HepG2 (cell line): ENCODE measurements at regions not wholly inside any gene's neighbourhood (a gene's known extent, or its start where the extent isn't known, plus 50 kb on each side); places are given as distances from the start of the nearest gene placed in this dataset.

Experiments
- ATAC-seq: fragments of 200-7000 bp; cut with Tn5 transposase; 3 replicates; pipeline ENCODE4 v1.9.1; 2020; ENCODE audit warnings: mild to moderate bottlenecking, moderate library complexity
- BruUV-seq: library from RNA; stranded (reverse); fragments of 400-500 nt; replicated peaks from 2 replicates; lab custom pipeline; 2021; lab: Mats Ljungman, UMichigan
- CTCF ChIA-PET: fragments of 300-600 bp; formaldehyde crosslinking; extraction: SDS; loops from one replicate; lab custom pipeline; 2021; ENCODE audit warnings: low total read pairs, inconsistent platforms, low intra/inter-chr PET ratio; lab: Yijun Ruan, JAX
- POLR2A ChIA-PET: fragments of 350-600 bp; sonication (Branson Sonifier 250); formaldehyde crosslinking; loops from one replicate; lab custom pipeline; 2020; ENCODE audit warnings: antibody characterized with exemption, inconsistent platforms; lab: Yijun Ruan, JAX
- DNase-seq: peaks from one replicate; pipeline ENCODE4 v3.0.0-alpha.2; 2015; ENCODE audit warnings: low spot score
- FAIRE-seq: peaks from 3 replicates; lab custom pipeline; 2011; peaks lifted over from hg19 to GRCh38; lab: Jason Lieb, UNC
- H2AFZ ChIP-seq: one replicate; pipeline ENCODE4 v1.6.1; 2011; ENCODE audit warnings: low read length, inconsistent platforms
- H3K27ac ChIP-seq: fragments of 300-600 bp; 3 replicates; pipeline ENCODE4 v1.8.0; 2011; ENCODE audit warnings: mixed run types, mild to moderate bottlenecking, mixed read lengths, low read length, inconsistent platforms; ENCODE audit not compliant: insufficient read depth; ENCODE audit errors: extremely low read length
- H3K27me3 ChIP-seq, 2 experiments: fragments of 200-600 bp in 1 of 2; 2 replicates in 1 of 2; 3 replicates in 1 of 2; pipeline versions ENCODE4 v1.6.0 to v1.8.0; 2011; ENCODE audit warnings: low read length in 2 of 2, mild to moderate bottlenecking in 2 of 2, moderate library complexity in 2 of 2, inconsistent platforms in 1 of 2; ENCODE audit not compliant: insufficient read depth in 2 of 2, control insufficient read depth in 1 of 2
- H3K36me3 ChIP-seq, 2 experiments: fragments of 200-600 bp in 1 of 2; replicated peaks in 1 of 2; 2 replicates in 1 of 2; 3 replicates in 1 of 2; pipeline versions ENCODE4 v1.5.1 to v1.8.0; 2011; ENCODE audit warnings: low read length in 2 of 2, inconsistent platforms in 1 of 2; ENCODE audit not compliant: insufficient read depth in 2 of 2, control insufficient read depth in 1 of 2
- H3K4me1 ChIP-seq: 2 replicates; pipeline ENCODE4 v1.5.1; 2012; ENCODE audit warnings: low read length, inconsistent platforms; ENCODE audit not compliant: insufficient read depth
- H3K4me2 ChIP-seq: 2 replicates; pipeline ENCODE4 v1.6.0; 2011; ENCODE audit warnings: low read depth, low read length, inconsistent platforms
- H3K4me3 ChIP-seq, 3 experiments: fragments of 200-600 bp in 1 of 3; sonication (generic), shearing (Covaris generic) in 1 of 3; replicated peaks in 1 of 3; 2 replicates each; pipeline ENCODE4 v1.5.1; 2011 to 2016; ENCODE audit warnings: low read length in 3 of 3, inconsistent platforms in 2 of 3, low read depth in 2 of 3, mild to moderate bottlenecking in 2 of 3, control low read depth in 1 of 3, mixed read lengths in 1 of 3; ENCODE audit not compliant: insufficient read depth in 1 of 3
- H3K79me2 ChIP-seq: one replicate; pipeline ENCODE4 v1.6.1; 2011; ENCODE audit warnings: low read length, inconsistent platforms; ENCODE audit not compliant: insufficient read depth
- H3K9ac ChIP-seq: 2 replicates; pipeline ENCODE4 v1.6.0; 2011; ENCODE audit warnings: mild to moderate bottlenecking, low read depth, low read length, inconsistent platforms; ENCODE audit not compliant: insufficient read depth
- H3K9me3 ChIP-seq: 2 replicates; pipeline ENCODE4 v1.5.1; 2012; ENCODE audit warnings: mild to moderate bottlenecking, low read length
- H4K20me1 ChIP-seq: 2 replicates; pipeline ENCODE4 v1.6.0; 2011; ENCODE audit warnings: inconsistent platforms, mild to moderate bottlenecking, low read length, moderate library complexity; ENCODE audit not compliant: insufficient read depth
- ATF3 ChIP-seq: sonication (generic); formaldehyde crosslinking; IDR thresholded peaks from 2 replicates; pipeline ENCODE4 v1.4.0; 2020; ENCODE audit warnings: missing genetic modification reagents
- ATM ChIP-seq: fragments of 450-650 bp; IDR thresholded peaks from 2 replicates; pipeline ENCODE4 v1.7.1; 2017; ENCODE audit warnings: mild to moderate bottlenecking, borderline replicate concordance
- FOXP4 ChIP-seq: sonication (generic); formaldehyde crosslinking; IDR thresholded peaks from 2 replicates; pipeline ENCODE4 v1.4.0; 2020; ENCODE audit warnings: missing genetic modification reagents
- MAF1 ChIP-seq: sonication (generic); formaldehyde crosslinking; IDR thresholded peaks from 2 replicates; pipeline ENCODE4 v1.5.0; 2020; ENCODE audit warnings: missing genetic modification reagents, borderline replicate concordance
- MLX ChIP-seq: IDR thresholded peaks from 2 replicates; pipeline ENCODE4 v1.6.1; 2016
- POLR2G ChIP-seq: fragments of 200-400 bp; formaldehyde crosslinking; IDR thresholded peaks from 2 replicates; pipeline ENCODE4 v1.6.1; 2018; ENCODE audit warnings: mild to moderate bottlenecking, low read depth, low read length, moderate library complexity
- PREB ChIP-seq: sonication (generic); formaldehyde crosslinking; IDR thresholded peaks from 2 replicates; pipeline ENCODE4 v1.4.0; 2020; ENCODE audit warnings: missing genetic modification reagents
- THYN1 ChIP-seq: sonication (generic); formaldehyde crosslinking; IDR thresholded peaks from 2 replicates; pipeline ENCODE4 v1.8.1; 2023; ENCODE audit warnings: low read depth, mild to moderate bottlenecking, moderate library complexity, missing genetic modification reagents, borderline replicate concordance
- ZBTB38 ChIP-seq: sonication (generic); formaldehyde crosslinking; IDR thresholded peaks from 2 replicates; pipeline ENCODE4 v1.5.1; 2020; ENCODE audit warnings: mild to moderate bottlenecking, missing genetic modification reagents
- ZMAT3 ChIP-seq: sonication (generic); formaldehyde crosslinking; conservative IDR thresholded peaks from 2 replicates; pipeline ENCODE4 v1.7.0; 2021; ENCODE audit warnings: missing genetic modification reagents
- ZMYM3 ChIP-seq: sonication (generic); formaldehyde crosslinking; IDR thresholded peaks from 2 replicates; pipeline ENCODE4 v1.5.1; 2020; ENCODE audit warnings: mild to moderate bottlenecking, missing genetic modification reagents
- ZNF253 ChIP-seq: sonication (generic); formaldehyde crosslinking; IDR thresholded peaks from 2 replicates; pipeline ENCODE4 v1.8.0; 2022; ENCODE audit warnings: mild to moderate bottlenecking, missing genetic modification reagents, borderline replicate concordance
- ZNF407 ChIP-seq: sonication (generic); formaldehyde crosslinking; IDR thresholded peaks from one replicate; pipeline ENCODE4 v1.5.1; 2020; ENCODE audit warnings: mild to moderate bottlenecking, missing genetic modification reagents; ENCODE audit errors: not compliant biosample characterization
- ZNF768 ChIP-seq: sonication (generic); formaldehyde crosslinking; IDR thresholded peaks from 2 replicates; pipeline ENCODE4 v1.4.0; 2020; ENCODE audit warnings: missing genetic modification reagents
- WGBS: methylation state at CpG from one replicate; pipeline ENCODE4 v1.1.6; 2017; ENCODE audit warnings: low lambda C conversion rate; 5-methylcytosine and 5-hydroxymethylcytosine counted together
- in situ Hi-C: cut with HindIII; loops from 2 replicates; pipeline ENCODE4 v1.10.0; 2017; ENCODE audit warnings: low pct_unique_long_range_greater_than_20kb; ENCODE audit not compliant: extremely low pct_ligation_motif_present
- intact Hi-C: fragments of 100-400 bp; cut with micrococcal nuclease; formaldehyde crosslinking; loops from one replicate; pipeline ENCODE4 v1.10.0; 2022; ENCODE audit not compliant: unreplicated experiment

GRCh38 chr6:80639181-80639629, 532.7 kb downstream of the BCKDHB start:
- Histone ChIP-seq H3K79me2 (no peaks in the 10 kb centered on the region), H3K27ac (no peak overlapping the region), H3K36me3 (no peaks in the 10 kb centered on the region), H3K27me3 (no peaks in the 10 kb centered on the region), H4K20me1 (no peaks in the 10 kb centered on the region), H3K9ac (no peak overlapping the region), H2AFZ (no peak overlapping the region), H3K9me3 (no peaks in the 10 kb centered on the region), H3K4me2 (no peak overlapping the region), H3K4me1 (no peaks in the 10 kb centered on the region), H3K4me3 (no peak overlapping the region)
- 84% methylated on average over 2 of the region's 2 CpGs for WGBS
- no TSS peak for BruUV-seq
- ChIA-PET CTCF (no interaction called here), POLR2A (no interaction called here)
- DNase-seq (no peak), ATAC-seq (no peak), FAIRE-seq (no peak)
- in situ Hi-C loops (no loop called here), intact Hi-C loops (no loop called here)
- TF ChIP-seq ATM (no peak), ZMYM3 (CRISPR knock-in tag) (no peak), POLR2G (no peak), ATF3 (CRISPR knock-in tag) (no peak), MLX (CRISPR knock-in tag) (no peak), ZBTB38 (CRISPR knock-in tag) (no peak), THYN1 (CRISPR knock-in tag) (no peak), MAF1 (CRISPR knock-in tag) (no peak), ZNF253 (CRISPR knock-in tag) (no peak), FOXP4 (CRISPR knock-in tag) (no peak), ZMAT3 (CRISPR knock-in tag) (no peak), ZNF768 (CRISPR knock-in tag) (no peak), PREB (CRISPR knock-in tag) (no peak), ZNF407 (no peak)
